Trophoblast cell (in vitro differentiated cells and primary cell): ENCODE measurements at regions not wholly inside any gene's neighbourhood (a gene's known extent, or its start where the extent isn't known, plus 50 kb on each side); places are given as distances from the start of the nearest gene placed in this dataset.

Experiments
- DNase-seq, 2 donors: peaks; one replicate each; pipeline ENCODE4 v3.0.0-alpha.2; 2016
- H2AFZ ChIP-seq: 2 replicates; pipeline ENCODE4 v1.6.1; 2013; ENCODE audit warnings: low read length, moderate library complexity, mild to moderate bottlenecking; ENCODE audit not compliant: insufficient read depth, poor library complexity
- H2AK5ac ChIP-seq: 2 replicates; pipeline ENCODE4 v1.6.1; 2013; ENCODE audit warnings: mild to moderate bottlenecking, low read length
- H2BK120ac ChIP-seq: 2 replicates; pipeline ENCODE4 v1.6.1; 2013; ENCODE audit warnings: low read length, mild to moderate bottlenecking, moderate library complexity; ENCODE audit not compliant: insufficient read depth, poor library complexity
- H2BK12ac ChIP-seq: 2 replicates; pipeline ENCODE4 v1.6.1; 2013; ENCODE audit warnings: mild to moderate bottlenecking, low read length, moderate library complexity
- H2BK5ac ChIP-seq: 2 replicates; pipeline ENCODE4 v1.6.1; 2013; ENCODE audit warnings: low read length, low read depth, moderate library complexity, mild to moderate bottlenecking; ENCODE audit not compliant: poor library complexity
- H3K14ac ChIP-seq: 2 replicates; pipeline ENCODE4 v1.6.1; 2013; ENCODE audit warnings: mild to moderate bottlenecking, low read length
- H3K18ac ChIP-seq: 2 replicates; pipeline ENCODE4 v1.6.1; 2013; ENCODE audit warnings: mild to moderate bottlenecking, low read length
- H3K23ac ChIP-seq: 2 replicates; pipeline ENCODE4 v1.6.1; 2013; ENCODE audit warnings: low read length
- H3K27ac ChIP-seq: 2 replicates; pipeline ENCODE4 v1.5.1; 2013; ENCODE audit warnings: low read depth, mild to moderate bottlenecking, inconsistent platforms, low read length, moderate library complexity
- H3K27me3 ChIP-seq: 2 replicates; pipeline ENCODE4 v1.6.1; 2013; ENCODE audit warnings: inconsistent platforms, mild to moderate bottlenecking, low read length, moderate library complexity; ENCODE audit not compliant: insufficient read depth
- H3K36me3 ChIP-seq, 2 experiments: 1 replicate in 1 of 2; 2 replicates in 1 of 2; pipeline ENCODE4 v1.6.1; 2013; ENCODE audit warnings: low read length in 2 of 2, mild to moderate bottlenecking in 2 of 2, moderate library complexity in 1 of 2; ENCODE audit not compliant: insufficient read depth in 2 of 2, control insufficient read depth in 1 of 2
- H3K4ac ChIP-seq: 2 replicates; pipeline ENCODE4 v1.6.1; 2013; ENCODE audit warnings: low read depth, mild to moderate bottlenecking, low read length, moderate library complexity
- H3K4me1 ChIP-seq, 2 experiments: 1 replicate in 1 of 2; 2 replicates in 1 of 2; pipeline ENCODE4 v1.6.1; 2013; ENCODE audit warnings: low read length in 2 of 2, mild to moderate bottlenecking in 2 of 2, moderate library complexity in 1 of 2; ENCODE audit not compliant: insufficient read depth in 2 of 2, control insufficient read depth in 1 of 2
- H3K4me2 ChIP-seq: 2 replicates; pipeline ENCODE4 v1.6.1; 2013; ENCODE audit warnings: inconsistent platforms, mild to moderate bottlenecking, low read length, moderate library complexity
- H3K4me3 ChIP-seq: 2 replicates; pipeline ENCODE4 v1.5.1; 2013; ENCODE audit warnings: mild to moderate bottlenecking, low read depth, low read length, inconsistent platforms
- H3K79me1 ChIP-seq: one replicate; pipeline ENCODE4 v1.6.1; 2013; ENCODE audit warnings: low read length
- H3K79me2 ChIP-seq: 2 replicates; pipeline ENCODE4 v1.6.1; 2013; ENCODE audit warnings: low read length, mild to moderate bottlenecking; ENCODE audit not compliant: control insufficient read depth, insufficient read depth, poor library complexity
- H3K9ac ChIP-seq: 2 replicates; pipeline ENCODE4 v1.6.1; 2013; ENCODE audit warnings: mild to moderate bottlenecking, low read length
- H3K9me3 ChIP-seq: 2 replicates; pipeline ENCODE4 v1.6.1; 2013; ENCODE audit warnings: low read depth, mild to moderate bottlenecking, control low read depth, inconsistent platforms, low read length; ENCODE audit not compliant: insufficient read depth
- H4K12ac ChIP-seq: 2 replicates; pipeline ENCODE4 v1.6.1; 2013; ENCODE audit warnings: low read depth, mild to moderate bottlenecking, low read length, moderate library complexity
- H4K8ac ChIP-seq: 2 replicates; pipeline ENCODE4 v1.6.1; 2013; ENCODE audit warnings: low read depth, mild to moderate bottlenecking, low read length, moderate library complexity
- H4K91ac ChIP-seq: one replicate; pipeline ENCODE4 v1.6.1; 2013; ENCODE audit warnings: low read depth, mild to moderate bottlenecking, low read length, moderate library complexity
- WGBS: extraction: QIAGEN DNeasy Blood & Tissue Kit; methylation state at CpG from one replicate; pipeline ENCODE4 v1.1.7; 2013; ENCODE audit warnings: missing lambda C conversion rate; ENCODE audit not compliant: insufficient read length, insufficient coverage; ENCODE audit errors: extremely low coverage; 5-methylcytosine and 5-hydroxymethylcytosine counted together

- H3K9ac ChIP-seq, result no peak overlapping the region
- no peak overlapping the region for H2AFZ ChIP-seq
- H4K12ac ChIP-seq, result no peak overlapping the region
- no peak overlapping the region for H3K18ac ChIP-seq
- no peak overlapping the region for H2BK5ac ChIP-seq
- no peak overlapping the region for H3K4me2 ChIP-seq
- H3K14ac ChIP-seq, result no peak overlapping the region
- DNase-seq, result no peak
- H4K8ac ChIP-seq, result no peak overlapping the region
- no CpG with 5 or more reads among the region's 3 CpGs for WGBS
- H3K9me3 ChIP-seq, result no peaks in the 10 kb centered on the region
- no peak overlapping the region for H4K91ac ChIP-seq
- no peak overlapping the region for H3K27ac ChIP-seq
- H3K27me3 ChIP-seq, result no peaks in the 10 kb centered on the region
- no peaks in the 10 kb centered on the region for H3K79me1 ChIP-seq
- no peak overlapping the region for H3K4ac ChIP-seq
- no peak overlapping the region for H2AK5ac ChIP-seq
- no peak overlapping the region for H3K4me3 ChIP-seq
- H2BK120ac ChIP-seq, result no peak overlapping the region
- no peak overlapping the region for H2BK12ac ChIP-seq
- H3K79me2 ChIP-seq, result no peaks in the 10 kb centered on the region
- no peak overlapping the region for H3K23ac ChIP-seq
- H3K36me3 ChIP-seq, result no peaks in the 10 kb centered on the region
- no peaks in the 10 kb centered on the region for H3K4me1 ChIP-seq
Measured at GRCh38 chr1:219553934-219554502, 58.9 kb downstream of the ZC3H11B start.

GRCh38 chr1:219550201-219550600 is 62.7 kb downstream of the ZC3H11B start:
- Histone ChIP-seq H4K91ac (no peak overlapping the region), H2BK120ac (no peak overlapping the region), H3K79me2 (no peaks in the 10 kb centered on the region), H2AK5ac (no peak overlapping the region), H3K79me1 (no peaks in the 10 kb centered on the region), H2BK5ac (no peak overlapping the region), H3K9me3 (no peaks in the 10 kb centered on the region), H3K9ac (no peak overlapping the region), H4K12ac (no peak overlapping the region), H4K8ac (no peak overlapping the region), H3K4ac (no peak overlapping the region), H3K36me3 (no peaks in the 10 kb centered on the region), H3K27ac (no peak overlapping the region), H3K18ac (no peak overlapping the region), H3K4me1 (no peaks in the 10 kb centered on the region), H3K27me3 (no peaks in the 10 kb centered on the region), H3K23ac (no peak overlapping the region), H3K4me3 (no peak overlapping the region), H3K14ac (no peak overlapping the region), H2BK12ac (no peak overlapping the region), H3K4me2 (no peak overlapping the region), H2AFZ (no peak overlapping the region)
- WGBS, result no CpG with 5 or more reads among the region's 2 CpGs
- no peak for DNase-seq

GRCh38 chr1:219549215-219549614 is 63.7 kb downstream of the ZC3H11B start:
- Histone ChIP-seq H2BK120ac (no peak overlapping the region), H3K4me2 (no peak overlapping the region), H3K23ac (no peak overlapping the region), H3K9me3 (no peaks in the 10 kb centered on the region), H2AK5ac (no peak overlapping the region), H3K27me3 (no peaks in the 10 kb centered on the region), H3K4me3 (no peak overlapping the region), H2BK5ac (no peak overlapping the region), H3K18ac (no peak overlapping the region), H3K27ac (no peak overlapping the region), H3K4me1 (no peaks in the 10 kb centered on the region), H3K14ac (no peak overlapping the region), H2BK12ac (no peak overlapping the region), H4K12ac (no peak overlapping the region), H3K79me2 (no peaks in the 10 kb centered on the region), H3K79me1 (no peaks in the 10 kb centered on the region), H2AFZ (no peak overlapping the region), H4K8ac (no peak overlapping the region), H4K91ac (no peak overlapping the region), H3K36me3 (no peaks in the 10 kb centered on the region), H3K4ac (no peak overlapping the region), H3K9ac (no peak overlapping the region)
- DNase-seq, result no peak

- Histone ChIP-seq H2BK5ac (no peak overlapping the region), H3K27ac (no peak overlapping the region), H4K12ac (no peak overlapping the region), H3K14ac (no peak overlapping the region), H3K4me1 (peaks cover 0 to under 1% of the 10 kb centered on the region in 2 experiments), H2BK12ac (no peak overlapping the region), H3K79me1 (no peaks in the 10 kb centered on the region), H3K18ac (no peak overlapping the region), H4K91ac (no peak overlapping the region), H4K8ac (no peak overlapping the region), H3K9ac (no peak overlapping the region), H3K4me2 (no peak overlapping the region), H2AFZ (no peak overlapping the region), H3K27me3 (no peaks in the 10 kb centered on the region), H3K79me2 (no peaks in the 10 kb centered on the region), H3K36me3 (no peaks in the 10 kb centered on the region), H2BK120ac (no peak overlapping the region), H3K4ac (no peak overlapping the region), H2AK5ac (no peak overlapping the region), H3K9me3 (no peaks in the 10 kb centered on the region), H3K4me3 (no peak overlapping the region), H3K23ac (no peak overlapping the region)
- WGBS, result no CpG with 5 or more reads among the region's 1 CpG
- DNase-seq, result no peak
Measured at GRCh38 chr1:219548386-219548785, 64.5 kb downstream of the ZC3H11B start.
